ENCODE measurements at regions not wholly inside any gene's neighbourhood (a gene's known extent, or its start where the extent isn't known, plus 50 kb on each side); places are given as distances from the start of the nearest gene placed in this dataset.

- H3K9ac ChIP-seq (ENCODE audit: low read length): no peak overlapping the region
- no peaks in the 10 kb centered on the region for H3K9me2 ChIP-seq (ENCODE audit: insufficient read depth, low read length)
- H3K4me3 ChIP-seq (ENCODE audit: low read length): no peak overlapping the region
- H3K36me3 ChIP-seq (ENCODE audit: insufficient read depth, low read length): no peaks in the 10 kb centered on the region
- H3K27me3 ChIP-seq (ENCODE audit: insufficient read depth, low read depth, low read length): no peaks in the 10 kb centered on the region
- H3K27ac ChIP-seq (ENCODE audit: low read length): no peak overlapping the region
- no peaks in the 10 kb centered on the region for H3F3A ChIP-seq (ENCODE audit: insufficient read depth, low read length, poor library complexity, severe bottlenecking)
- H4K20me1 ChIP-seq (ENCODE audit: insufficient read depth): no peaks in the 10 kb centered on the region
- H3K9me3 ChIP-seq (ENCODE audit: low read length): no peaks in the 10 kb centered on the region
- TF ChIP-seq RAD21 (conservative IDR thresholded peaks at IDR 0.05): no peak
- TF ChIP-seq POLR2AphosphoS5 (IDR thresholded peaks at IDR 0.05): no peak
- no peak for TF ChIP-seq CTCF (IDR thresholded peaks at IDR 0.05; ENCODE audit: poor library complexity, severe bottlenecking)
- TF ChIP-seq EP300 (conservative IDR thresholded peaks at IDR 0.05; ENCODE audit: poor library complexity, severe bottlenecking): no peak
- no peak for TF ChIP-seq SMC3 (conservative IDR thresholded peaks at IDR 0.05; ENCODE audit: poor library complexity)
- H3K79me2 ChIP-seq (replicated peaks; ENCODE audit: insufficient read depth, low read length): no peaks in the 10 kb centered on the region
- H3K4me2 ChIP-seq (ENCODE audit: low read length): no peak overlapping the region
- H2AFZ ChIP-seq (ENCODE audit: low read depth, low read length): no peak overlapping the region
Measured at GRCh38 chr9:121560921-121561320, 61.3 kb upstream of the GGTA1 start.

- Histone ChIP-seq H2AFZ (ENCODE audit: low read depth, low read length) (no peak overlapping the region), H3F3A (ENCODE audit: insufficient read depth, low read length, poor library complexity, severe bottlenecking) (no peaks in the 10 kb centered on the region), H4K20me1 (ENCODE audit: insufficient read depth) (no peaks in the 10 kb centered on the region), H3K9me2 (ENCODE audit: insufficient read depth, low read length) (no peaks in the 10 kb centered on the region), H3K4me2 (ENCODE audit: low read length) (no peak overlapping the region), H3K9me3 (ENCODE audit: low read length) (no peaks in the 10 kb centered on the region), H3K4me3 (ENCODE audit: low read length) (no peak overlapping the region), H3K9ac (ENCODE audit: low read length) (no peak overlapping the region), H3K36me3 (ENCODE audit: insufficient read depth, low read length) (no peaks in the 10 kb centered on the region), H3K79me2 (replicated peaks; ENCODE audit: insufficient read depth, low read length) (no peaks in the 10 kb centered on the region), H3K27me3 (ENCODE audit: insufficient read depth, low read depth, low read length) (no peaks in the 10 kb centered on the region), H3K27ac (ENCODE audit: low read length) (no peak overlapping the region)
- TF ChIP-seq RAD21 (conservative IDR thresholded peaks at IDR 0.05) (no peak), REST (IDR thresholded peaks at IDR 0.05; ENCODE audit: borderline replicate concordance) (no peak), MXI1 (conservative IDR thresholded peaks at IDR 0.05; ENCODE audit: poor library complexity, severe bottlenecking) (no peak)
Measured at GRCh38 chr9:121561385-121562222, 62.0 kb upstream of the GGTA1 start.

GRCh38 chr9:121562301-121562700 is 62.7 kb upstream of the GGTA1 start:
- Histone ChIP-seq H3K9ac (ENCODE audit: low read length) (no peak overlapping the region), H3K27me3 (ENCODE audit: insufficient read depth, low read depth, low read length) (no peaks in the 10 kb centered on the region), H3K9me2 (ENCODE audit: insufficient read depth, low read length) (no peaks in the 10 kb centered on the region), H3K4me2 (ENCODE audit: low read length) (no peak overlapping the region), H3K27ac (ENCODE audit: low read length) (no peak overlapping the region), H3F3A (ENCODE audit: insufficient read depth, low read length, poor library complexity, severe bottlenecking) (no peaks in the 10 kb centered on the region), H3K9me3 (ENCODE audit: low read length) (no peaks in the 10 kb centered on the region), H3K79me2 (replicated peaks; ENCODE audit: insufficient read depth, low read length) (no peaks in the 10 kb centered on the region), H2AFZ (ENCODE audit: low read depth, low read length) (no peak overlapping the region), H3K4me3 (ENCODE audit: low read length) (no peak overlapping the region), H4K20me1 (ENCODE audit: insufficient read depth) (no peaks in the 10 kb centered on the region), H3K36me3 (ENCODE audit: insufficient read depth, low read length) (no peaks in the 10 kb centered on the region)
- TF ChIP-seq POLR2AphosphoS5 (IDR thresholded peaks at IDR 0.05): no peak
- no peak for TF ChIP-seq MXI1 (conservative IDR thresholded peaks at IDR 0.05; ENCODE audit: poor library complexity, severe bottlenecking)
- TF ChIP-seq EP300 (conservative IDR thresholded peaks at IDR 0.05; ENCODE audit: poor library complexity, severe bottlenecking): no peak
- TF ChIP-seq REST (IDR thresholded peaks at IDR 0.05; ENCODE audit: borderline replicate concordance): no peak
- no peak for TF ChIP-seq CTCF (IDR thresholded peaks at IDR 0.05; ENCODE audit: poor library complexity, severe bottlenecking)
- no peak for TF ChIP-seq RAD21 (conservative IDR thresholded peaks at IDR 0.05)
- no peak for TF ChIP-seq TAF1 (IDR thresholded peaks at IDR 0.05; ENCODE audit: low read depth)
- TF ChIP-seq EZH2 (IDR thresholded peaks at IDR 0.05; ENCODE audit: borderline replicate concordance, insufficient read depth, low read length, poor library complexity, severe bottlenecking): no peak
- no peak for TF ChIP-seq SMC3 (conservative IDR thresholded peaks at IDR 0.05; ENCODE audit: poor library complexity)
